Activated CD4-positive, alpha-beta T cell treated with anti-CD3 and anti-CD28 coated beads for 36 hours (primary cell): ENCODE measurements at regions not wholly inside any gene's neighbourhood (a gene's known extent, or its start where the extent isn't known, plus 50 kb on each side); places are given as distances from the start of the nearest gene placed in this dataset.
A peak's percentile ranks its signal among the peaks of the same experiment; 100 is the strongest.

Experiments used
- ATAC-seq: fragments of 200-7000 bp; cut with Tn5 transposase; one replicate; pipeline ENCODE4 v1.10.0; 2021; ENCODE audit warnings: mild to moderate bottlenecking, moderate library complexity
- CTCF ChIA-PET: fragments of 350-600 bp; sonication (Branson Sonifier 250); formaldehyde crosslinking; loops from one replicate; lab custom pipeline; 2021; ENCODE audit warnings: antibody characterized with exemption; lab: Charles Lee
- POLR2A ChIA-PET: fragments of 350-600 bp; sonication (Branson Sonifier 250); formaldehyde crosslinking; loops from one replicate; lab custom pipeline; 2021; ENCODE audit warnings: antibody characterized with exemption, inconsistent platforms; lab: Charles Lee
- DNase-seq: peaks from one replicate; pipeline ENCODE4 v3.0.0-alpha.2; 2020
- H3K27ac Mint-ChIP-seq: one replicate; pipeline ENCODE4 v1.8.0; 2021; ENCODE audit warnings: mixed read lengths
- H3K27me3 Mint-ChIP-seq: one replicate; pipeline ENCODE4 v1.8.0; 2021; ENCODE audit warnings: mixed read lengths
- H3K36me3 Mint-ChIP-seq: one replicate; pipeline ENCODE4 v1.8.0; 2021; ENCODE audit warnings: low read depth, mixed read lengths
- H3K4me1 Mint-ChIP-seq: one replicate; pipeline ENCODE4 v1.8.0; 2021; ENCODE audit warnings: mixed read lengths
- H3K4me3 Mint-ChIP-seq: one replicate; pipeline ENCODE4 v1.8.0; 2021; ENCODE audit warnings: mild to moderate bottlenecking, moderate library complexity, mixed read lengths
- H3K9me3 Mint-ChIP-seq: one replicate; pipeline ENCODE4 v1.8.0; 2021; ENCODE audit warnings: low read depth, mixed read lengths
- intact Hi-C, 2 experiments: fragments of 100-400 bp; cut with DNase I in 1 of 2; cut with micrococcal nuclease in 1 of 2; formaldehyde crosslinking; loops; one replicate each; pipeline versions ENCODE4 v1.14.2 to v1.15.1; 2022 to 2024; cut with DNase I, micrococcal nuclease

GRCh38 chr2:188199716-188200128, 92.0 kb upstream of the GULP1 start:
- ChIA-PET POLR2A (no interaction called here), CTCF (interaction anchor here (0.7 kb wide), 1 partner anchor 1203 kb away, joined by 3 read pairs; no protein-coding TSS in a partner anchor)
- no peaks in the 10 kb centered on the region for H3K27me3 Mint-ChIP-seq
- no peaks in the 10 kb centered on the region for H3K4me1 Mint-ChIP-seq
- ATAC-seq (no peak), DNase-seq (no peak)
- no peaks in the 10 kb centered on the region for H3K9me3 Mint-ChIP-seq
- no peaks in the 10 kb centered on the region for H3K36me3 Mint-ChIP-seq
- H3K4me3 Mint-ChIP-seq, result no peak overlapping the region
- H3K27ac Mint-ChIP-seq, result no peak overlapping the region
- intact Hi-C loops, result no loop called here

GRCh38 chr2:188201639-188202038, 90.0 kb upstream of the GULP1 start:
- H3K27ac Mint-ChIP-seq, result no peak overlapping the region
- no peaks in the 10 kb centered on the region for H3K36me3 Mint-ChIP-seq
- H3K4me3 Mint-ChIP-seq, result no peak overlapping the region
- intact Hi-C loops, result no loop called here
- no peak for DNase-seq
- no peaks in the 10 kb centered on the region for H3K4me1 Mint-ChIP-seq
- CTCF ChIA-PET, result no interaction called here
- POLR2A ChIA-PET, result no interaction called here
- H3K27me3 Mint-ChIP-seq, result no peaks in the 10 kb centered on the region
- no peak for ATAC-seq
- H3K9me3 Mint-ChIP-seq, result no peaks in the 10 kb centered on the region

GRCh38 chr2:188202777-188203176, 88.9 kb upstream of the GULP1 start:
- Mint-ChIP-seq H3K4me3 (no peak overlapping the region), H3K9me3 (no peaks in the 10 kb centered on the region), H3K4me1 (no peaks in the 10 kb centered on the region), H3K27ac (no peak overlapping the region), H3K36me3 (no peaks in the 10 kb centered on the region), H3K27me3 (no peaks in the 10 kb centered on the region)
- no peak for ATAC-seq
- POLR2A ChIA-PET, result no interaction called here
- intact Hi-C loops, result no loop called here
- CTCF ChIA-PET, result no interaction called here
- no peak for DNase-seq

DNA sequence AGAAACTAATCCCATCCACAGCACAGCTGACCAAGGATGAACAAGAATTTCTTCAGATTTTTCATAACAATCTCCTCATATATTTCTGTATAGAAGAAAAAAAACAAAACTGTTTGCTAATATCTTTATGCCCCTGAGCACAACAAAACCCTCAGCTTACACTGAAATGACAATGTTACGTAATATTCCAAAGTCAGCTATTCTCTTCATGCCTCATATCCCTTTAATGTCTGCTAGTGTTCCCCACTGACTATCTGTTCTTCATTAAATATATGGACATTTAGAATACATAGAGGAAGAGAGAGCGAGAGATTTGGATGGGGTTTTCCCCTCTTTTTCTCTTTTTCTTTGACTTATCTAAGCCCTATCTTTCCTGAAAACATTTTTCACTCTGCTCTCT, 87.9 kb upstream of the GULP1 start:
- POLR2A ChIA-PET, result no interaction called here
- CTCF ChIA-PET, result no interaction called here
- intact Hi-C loops, result no loop called here
- H3K9me3 Mint-ChIP-seq, result no peaks in the 10 kb centered on the region
- H3K4me1 Mint-ChIP-seq, result no peaks in the 10 kb centered on the region
- DNase-seq, result no peak
- no peak overlapping the region for H3K4me3 Mint-ChIP-seq
- H3K36me3 Mint-ChIP-seq, result no peaks in the 10 kb centered on the region
- H3K27ac Mint-ChIP-seq, result no peak overlapping the region
- H3K27me3 Mint-ChIP-seq, result no peaks in the 10 kb centered on the region
- ATAC-seq, result no peak

DNA sequence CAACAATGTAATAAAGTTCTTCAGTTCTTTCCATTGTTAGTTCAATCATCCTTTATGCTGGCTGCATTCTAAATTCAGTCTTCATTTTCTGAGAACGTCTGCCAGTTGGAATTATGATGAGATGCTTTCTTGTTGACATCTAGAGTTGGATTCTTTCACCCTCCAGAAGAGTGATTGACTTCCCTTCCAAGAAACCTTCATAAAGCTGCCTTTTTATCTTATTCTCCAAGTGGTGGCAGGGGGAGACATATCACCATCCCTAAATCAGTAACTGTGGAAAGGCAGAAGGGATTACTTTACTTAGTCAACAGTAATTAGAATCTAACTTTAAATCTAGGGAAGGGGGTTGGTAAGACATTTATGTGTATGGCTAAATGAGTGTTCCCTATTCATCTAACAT, 86.8 kb upstream of the GULP1 start:
- DNase-seq (no peak), ATAC-seq (no peak)
- Mint-ChIP-seq H3K36me3 (no peaks in the 10 kb centered on the region), H3K4me3 (no peak overlapping the region), H3K27ac (no peak overlapping the region), H3K9me3 (no peaks in the 10 kb centered on the region), H3K27me3 (no peaks in the 10 kb centered on the region), H3K4me1 (no peaks in the 10 kb centered on the region)
- POLR2A ChIA-PET, result no interaction called here
- intact Hi-C loops, result no loop called here
- CTCF ChIA-PET, result interaction anchor here (0.7 kb wide), 1 partner anchor 9 kb away, joined by 3 read pairs; no protein-coding TSS in a partner anchor

DNA sequence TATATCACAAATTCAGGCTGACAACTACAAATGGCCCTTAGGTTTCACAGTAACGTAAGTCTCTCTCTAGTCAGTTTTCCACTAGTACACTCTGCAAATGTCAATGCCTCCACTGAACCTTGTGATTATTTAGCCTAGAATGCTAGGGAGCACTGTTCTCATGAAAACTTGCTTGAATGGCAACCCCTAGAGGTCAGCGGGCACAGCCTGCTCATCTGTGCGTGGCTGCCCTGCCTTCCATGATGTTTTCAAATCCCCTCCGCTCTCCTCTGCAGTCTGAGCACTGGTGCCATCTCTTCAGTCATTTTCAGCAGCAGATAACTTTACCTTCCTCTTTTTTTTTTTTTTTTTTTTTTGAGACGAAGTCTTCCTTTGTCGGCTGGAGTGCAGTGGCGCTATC, 84.1 kb upstream of the GULP1 start:
- no peaks in the 10 kb centered on the region for H3K9me3 Mint-ChIP-seq
- H3K27ac Mint-ChIP-seq, result no peak overlapping the region
- H3K36me3 Mint-ChIP-seq, result no peaks in the 10 kb centered on the region
- no peak overlapping the region for H3K4me3 Mint-ChIP-seq
- H3K4me1 Mint-ChIP-seq, result no peaks in the 10 kb centered on the region
- CTCF ChIA-PET, result interaction anchor here (1.5 kb wide), 1 partner anchor 8 kb away, joined by 3 read pairs; no protein-coding TSS in a partner anchor
- no peak for ATAC-seq
- no peak for DNase-seq
- POLR2A ChIA-PET, result no interaction called here
- no peaks in the 10 kb centered on the region for H3K27me3 Mint-ChIP-seq
- intact Hi-C loops, result no loop called here

DNA sequence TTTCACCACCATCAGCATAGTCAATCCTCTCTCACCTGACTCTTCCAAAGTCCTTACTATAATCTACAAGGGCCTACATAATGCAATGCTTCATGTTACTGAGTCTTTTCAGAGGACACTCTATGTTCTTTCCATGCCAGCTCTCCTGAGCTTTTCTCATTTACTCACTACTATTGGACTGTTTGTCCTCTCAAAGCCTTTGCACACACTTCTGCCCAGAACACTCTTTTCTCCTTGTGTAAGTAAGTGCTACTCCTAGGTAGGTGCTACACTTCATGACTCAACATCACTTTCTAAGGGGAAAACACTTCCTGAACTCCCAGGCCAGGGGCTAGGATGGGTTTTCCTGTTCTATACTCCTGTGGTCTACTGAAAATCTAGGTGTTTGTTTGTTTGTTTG, 82.5 kb upstream of the GULP1 start:
- DNase-seq (no peak), ATAC-seq (no peak)
- Mint-ChIP-seq H3K4me1 (no peaks in the 10 kb centered on the region), H3K27ac (no peak overlapping the region), H3K27me3 (no peaks in the 10 kb centered on the region), H3K9me3 (no peaks in the 10 kb centered on the region), H3K4me3 (no peak overlapping the region), H3K36me3 (no peaks in the 10 kb centered on the region)
- POLR2A ChIA-PET, result no interaction called here
- CTCF ChIA-PET, result no interaction called here
- intact Hi-C loops, result no loop called here

DNA sequence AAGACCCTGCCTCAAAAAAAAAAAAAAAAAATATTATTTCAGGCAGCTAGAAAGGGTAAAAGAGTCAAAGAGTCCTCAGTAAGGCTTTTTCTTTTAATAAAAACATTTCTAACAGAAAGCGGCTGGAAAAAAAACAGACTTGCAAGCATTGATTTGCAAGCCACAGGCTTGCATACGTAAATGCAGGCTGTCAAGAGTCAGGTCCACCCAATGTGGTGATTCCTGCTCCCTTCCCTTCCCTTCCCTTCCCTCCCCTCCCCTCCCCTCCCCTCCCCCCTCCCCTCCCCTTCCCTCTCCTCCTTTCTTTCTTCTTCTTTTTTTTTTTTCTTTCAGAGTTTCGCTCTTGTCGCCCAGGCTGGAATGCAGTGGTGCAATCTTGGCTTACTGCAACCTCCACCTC, 74.4 kb upstream of the GULP1 start:
- H3K4me3 Mint-ChIP-seq, result no peak overlapping the region
- H3K27me3 Mint-ChIP-seq, result no peaks in the 10 kb centered on the region
- H3K9me3 Mint-ChIP-seq, result no peaks in the 10 kb centered on the region
- ATAC-seq (no peak), DNase-seq (no peak)
- POLR2A ChIA-PET, result no interaction called here
- H3K36me3 Mint-ChIP-seq, result no peaks in the 10 kb centered on the region
- intact Hi-C loops, result no loop called here
- no peak overlapping the region for H3K27ac Mint-ChIP-seq
- H3K4me1 Mint-ChIP-seq, result no peaks in the 10 kb centered on the region
- CTCF ChIA-PET, result no interaction called here

DNA sequence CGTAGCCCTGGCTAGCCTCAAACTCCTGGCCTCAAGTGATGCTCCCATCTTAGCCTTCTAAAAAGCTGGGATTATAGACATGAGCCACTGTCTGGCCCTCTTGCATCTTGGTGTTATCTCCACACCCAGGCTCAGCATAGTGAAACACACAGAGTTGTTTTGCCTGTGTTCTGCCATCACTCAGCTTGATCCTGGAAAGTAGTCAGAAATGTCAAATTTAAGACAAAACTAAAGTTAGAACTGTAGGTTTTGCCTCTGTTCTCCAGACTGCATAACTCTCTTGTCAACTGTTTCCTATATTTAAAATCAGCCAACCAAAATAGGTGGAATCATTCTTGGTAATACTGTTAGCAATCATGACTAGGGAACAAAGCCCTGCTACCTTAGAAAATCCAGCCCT, 72.1 kb upstream of the GULP1 start:
- intact Hi-C loops, result no loop called here
- H3K27me3 Mint-ChIP-seq, result no peaks in the 10 kb centered on the region
- no peaks in the 10 kb centered on the region for H3K9me3 Mint-ChIP-seq
- H3K4me1 Mint-ChIP-seq, result no peaks in the 10 kb centered on the region
- ChIA-PET POLR2A (no interaction called here), CTCF (no interaction called here)
- H3K36me3 Mint-ChIP-seq, result no peaks in the 10 kb centered on the region
- ATAC-seq (no peak), DNase-seq (no peak)
- no peak overlapping the region for H3K4me3 Mint-ChIP-seq
- H3K27ac Mint-ChIP-seq, result no peak overlapping the region

DNA sequence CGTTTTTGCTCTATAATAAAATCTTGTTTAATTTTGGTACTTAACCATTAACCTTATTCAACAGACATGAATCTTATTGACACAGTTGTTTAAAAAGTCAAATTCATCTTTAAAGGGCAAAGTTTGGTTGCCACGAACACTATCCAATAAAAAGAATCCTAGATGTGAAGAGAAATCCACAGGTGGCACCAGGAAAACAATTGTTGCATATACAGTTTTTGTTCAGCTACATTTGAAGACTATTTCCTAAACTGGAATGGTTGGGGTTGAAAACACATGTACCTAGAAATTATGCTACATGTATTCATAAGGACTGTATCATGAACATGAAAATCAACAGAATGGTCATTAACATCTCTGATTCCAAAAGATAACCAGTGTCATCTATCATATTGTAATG, 71.1 kb upstream of the GULP1 start:
- intact Hi-C loops, result no loop called here
- no peaks in the 10 kb centered on the region for H3K36me3 Mint-ChIP-seq
- no peaks in the 10 kb centered on the region for H3K9me3 Mint-ChIP-seq
- DNase-seq (no peak), ATAC-seq (no peak)
- H3K27ac Mint-ChIP-seq, result no peak overlapping the region
- CTCF ChIA-PET, result no interaction called here
- POLR2A ChIA-PET, result no interaction called here
- H3K27me3 Mint-ChIP-seq, result no peaks in the 10 kb centered on the region
- H3K4me1 Mint-ChIP-seq, result no peaks in the 10 kb centered on the region
- no peak overlapping the region for H3K4me3 Mint-ChIP-seq

- H3K27me3 Mint-ChIP-seq, result no peaks in the 10 kb centered on the region
- ATAC-seq (no peak), DNase-seq (no peak)
- H3K4me1 Mint-ChIP-seq, result no peaks in the 10 kb centered on the region
- ChIA-PET POLR2A (no interaction called here), CTCF (no interaction called here)
- H3K4me3 Mint-ChIP-seq, result no peak overlapping the region
- H3K36me3 Mint-ChIP-seq, result no peaks in the 10 kb centered on the region
- no peak overlapping the region for H3K27ac Mint-ChIP-seq
- intact Hi-C loops, result no loop called here
- H3K9me3 Mint-ChIP-seq, result no peaks in the 10 kb centered on the region
Measured at GRCh38 chr2:188227713-188228112, 64.0 kb upstream of the GULP1 start.

GRCh38 chr2:188235364-188235763, 56.3 kb upstream of the GULP1 start:
- DNase-seq (peak; percentile 50), ATAC-seq (peak; percentile 61)
- Mint-ChIP-seq H3K36me3 (no peaks in the 10 kb centered on the region), H3K4me1 (no peaks in the 10 kb centered on the region), H3K4me3 (no peak overlapping the region), H3K9me3 (peaks cover 4% of the 10 kb centered on the region), H3K27me3 (no peaks in the 10 kb centered on the region), H3K27ac (no peak overlapping the region)
- intact Hi-C loops, result no loop called here
- CTCF ChIA-PET, result no interaction called here
- POLR2A ChIA-PET, result no interaction called here

- ChIA-PET POLR2A (no interaction called here), CTCF (no interaction called here)
- ATAC-seq (no peak), DNase-seq (no peak)
- H3K4me3 Mint-ChIP-seq, result no peak overlapping the region
- H3K27ac Mint-ChIP-seq, result no peak overlapping the region
- H3K9me3 Mint-ChIP-seq, result peaks cover 4% of the 10 kb centered on the region
- intact Hi-C loops, result no loop called here
- H3K36me3 Mint-ChIP-seq, result no peaks in the 10 kb centered on the region
- H3K27me3 Mint-ChIP-seq, result no peaks in the 10 kb centered on the region
- no peaks in the 10 kb centered on the region for H3K4me1 Mint-ChIP-seq
Measured at GRCh38 chr2:188238386-188238785, 53.3 kb upstream of the GULP1 start.
